ENCODE measurements at regions not wholly inside any gene's neighbourhood (a gene's known extent, or its start where the extent isn't known, plus 50 kb on each side); places are given as distances from the start of the nearest gene placed in this dataset.
A peak's percentile ranks its signal among the peaks of the same experiment; 100 is the strongest.
"Not testable (repeated sequence)": the region's sequence is repeated elsewhere in the genome, so short reads cannot be mapped to it uniquely, and the experiment has no call there.

GRCh38 chr5:164504141-164504772 lies 998.8 kb downstream of the MAT2B start:
- no peaks in the 10 kb centered on the region for H3K27me3 ChIP-seq
- no peaks in the 10 kb centered on the region for H3K9me3 ChIP-seq
- 0 out of 2 replicates have a peak overlapping the region, but pooled peaks have one; percentile 1 for H3K4me3 ChIP-seq (ENCODE audit: low read depth, low read length)
- H3K36me3 ChIP-seq: no peaks in the 10 kb centered on the region
- peak; percentile 88 for TF ChIP-seq CTCF (IDR thresholded peaks at IDR 0.05; ENCODE audit: low read depth, low read length)
- H3K4me1 ChIP-seq: peaks cover 20% of the 10 kb centered on the region; the same call in 1 of the 2 replicates
- DNase-seq: peak; percentile 57

- Histone ChIP-seq H3K9me3 (no peaks in the 10 kb centered on the region), H3K27me3 (no peaks in the 10 kb centered on the region), H3K4me1 (peaks cover 17% of the 10 kb centered on the region; the same call in 1 of the 2 replicates), H3K36me3 (no peaks in the 10 kb centered on the region), H3K4me3 (ENCODE audit: low read depth, low read length) (no peak overlapping the region)
- no peak for TF ChIP-seq CTCF (IDR thresholded peaks at IDR 0.05; ENCODE audit: low read depth, low read length)
- peak; percentile 23 for DNase-seq
Observed at GRCh38 chr5:164505791-164506190, 1000.4 kb downstream of the MAT2B start.

GRCh38 chr5:164518067-164518740 lies 1012.8 kb downstream of the MAT2B start:
- H3K36me3 ChIP-seq: no peaks in the 10 kb centered on the region
- no peak overlapping the region for H3K4me3 ChIP-seq (ENCODE audit: low read depth, low read length)
- no peaks in the 10 kb centered on the region for H3K27me3 ChIP-seq
- H3K9me3 ChIP-seq: no peaks in the 10 kb centered on the region
- H3K4me1 ChIP-seq: peaks cover 13% of the 10 kb centered on the region
- DNase-seq: no peak
- TF ChIP-seq CTCF (IDR thresholded peaks at IDR 0.05; ENCODE audit: low read depth, low read length): no peak

GRCh38 chr5:164518741-164519080 lies 1013.3 kb downstream of the MAT2B start:
- Histone ChIP-seq H3K4me3 (ENCODE audit: low read depth, low read length) (no peak overlapping the region), H3K36me3 (no peaks in the 10 kb centered on the region), H3K4me1 (peaks cover 13% of the 10 kb centered on the region), H3K9me3 (no peaks in the 10 kb centered on the region), H3K27me3 (no peaks in the 10 kb centered on the region)
- no peak for DNase-seq
- no peak for TF ChIP-seq CTCF (IDR thresholded peaks at IDR 0.05; ENCODE audit: low read depth, low read length)

GRCh38 chr5:164532235-164532900 lies 1026.9 kb downstream of the MAT2B start:
- peaks cover 6% of the 10 kb centered on the region; the same call in 1 of the 2 replicates for H3K4me1 ChIP-seq
- peak; percentile 39 for DNase-seq

GRCh38 chr5:164533426-164533825 lies 1028.0 kb downstream of the MAT2B start:
- not testable (repeated sequence) for DNase-seq; H3K4me3 ChIP-seq (ENCODE audit: low read depth, low read length); H3K36me3 ChIP-seq; H3K27me3 ChIP-seq; H3K4me1 ChIP-seq; H3K9me3 ChIP-seq

More at GRCh38 chr5:164532235-164532900, 1026.9 kb downstream of the MAT2B start:
- no peaks in the 10 kb centered on the region for H3K27me3 ChIP-seq
- no peaks in the 10 kb centered on the region for H3K9me3 ChIP-seq
- H3K36me3 ChIP-seq: no peaks in the 10 kb centered on the region
- H3K4me3 ChIP-seq (ENCODE audit: low read depth, low read length): no peak overlapping the region
- no peak for TF ChIP-seq CTCF (IDR thresholded peaks at IDR 0.05; ENCODE audit: low read depth, low read length)

Measured in BE2C (cell line).